GM18517 (cell line): ENCODE measurements at regions not wholly inside any gene's neighbourhood (a gene's known extent, or its start where the extent isn't known, plus 50 kb on each side); places are given as distances from the start of the nearest gene placed in this dataset.

ENCODE experiments used
- ATAC-seq: cut with Tn5 transposase; IDR thresholded peaks from one replicate; pipeline ENCODE4 v1.9.1; 2021; ENCODE audit warnings: mild to moderate bottlenecking, moderate library complexity; ENCODE audit not compliant: unreplicated experiment

- no peak for ATAC-seq
Measured at GRCh38 chr15:37773111-37773860, 161.2 kb upstream of the TMCO5A start.

- ATAC-seq: no peak
Measured at GRCh38 chr15:37774961-37775360, 159.5 kb upstream of the TMCO5A start.

GRCh38 chr15:37777006-37777405 is 157.4 kb upstream of the TMCO5A start:
- ATAC-seq: no peak

GRCh38 chr15:37783290-37783689 is 151.2 kb upstream of the TMCO5A start:
- ATAC-seq: no peak

GRCh38 chr15:37788330-37788729 is 146.1 kb upstream of the TMCO5A start:
- ATAC-seq: no peak

GRCh38 chr15:37788767-37789396 is 145.6 kb upstream of the TMCO5A start:
- no peak for ATAC-seq

- no peak for ATAC-seq
Measured at GRCh38 chr15:37789397-37789786, 145.0 kb upstream of the TMCO5A start.

GRCh38 chr15:37789881-37790280 is 144.6 kb upstream of the TMCO5A start:
- ATAC-seq: no peak

- no peak for ATAC-seq
Measured at GRCh38 chr15:37791693-37792092, 142.7 kb upstream of the TMCO5A start.

- no peak for ATAC-seq
Measured at GRCh38 chr15:37792351-37792750, 142.1 kb upstream of the TMCO5A start.

- ATAC-seq: no peak
Measured at GRCh38 chr15:37793851-37794250, 140.6 kb upstream of the TMCO5A start.

- ATAC-seq: no peak
Measured at GRCh38 chr15:37794947-37795346, 139.5 kb upstream of the TMCO5A start.

- ATAC-seq: no peak
Measured at GRCh38 chr15:37801529-37801928, 132.9 kb upstream of the TMCO5A start.

GRCh38 chr15:37806808-37807207 is 127.6 kb upstream of the TMCO5A start:
- ATAC-seq: no peak

- ATAC-seq: no peak
Measured at GRCh38 chr15:37810381-37810780, 124.1 kb upstream of the TMCO5A start.

- ATAC-seq: no peak
Measured at GRCh38 chr15:37813306-37813705, 121.1 kb upstream of the TMCO5A start.

- no peak for ATAC-seq
Measured at GRCh38 chr15:37814847-37815515, 119.5 kb upstream of the TMCO5A start.

- no peak for ATAC-seq
Measured at GRCh38 chr15:37818152-37818677, 116.2 kb upstream of the TMCO5A start.

- ATAC-seq: no peak
Measured at GRCh38 chr15:37819191-37819590, 115.2 kb upstream of the TMCO5A start.

- ATAC-seq: no peak
Measured at GRCh38 chr15:37820380-37821128, 113.9 kb upstream of the TMCO5A start.

- ATAC-seq: no peak
Measured at GRCh38 chr15:37823601-37824275, 110.7 kb upstream of the TMCO5A start.
